ENCODE measurements at regions not wholly inside any gene's neighbourhood (a gene's known extent, or its start where the extent isn't known, plus 50 kb on each side); places are given as distances from the start of the nearest gene placed in this dataset.

- Mint-ChIP-seq H3K27ac (no peak overlapping the region), H3K4me1 (no peaks in the 10 kb centered on the region), H3K9me3 (ENCODE audit: insufficient read depth) (no peaks in the 10 kb centered on the region), H3K4me3 (no peak overlapping the region), H3K27me3 (peaks cover 20% of the 10 kb centered on the region)
- H3K79me2 ChIP-seq (ENCODE audit: control insufficient read depth, insufficient read depth, low read length): no peaks in the 10 kb centered on the region
- H3K27me3 ChIP-seq (replicated peaks in 1 of 4; ENCODE audit: control extremely low read depth in 1 of 4, control insufficient read depth in 3 of 4, insufficient read depth in 4 of 4, low read length in 3 of 4): peaks cover 0 to 10% (median 2%) of the 10 kb centered on the region in 4 experiments
- no peak for DNase-seq
- peaks cover 3% of the 10 kb centered on the region in 2 donors for H3K4me1 ChIP-seq (ENCODE audit: control insufficient read depth in 2 of 2, insufficient read depth in 2 of 2, low read length in 2 of 2)
- no peak overlapping the region for H3K4me2 ChIP-seq (replicated peaks; ENCODE audit: low read depth, low read length, poor library complexity, severe bottlenecking)
- H2AFZ ChIP-seq (ENCODE audit: insufficient read depth, low read depth, low read length, poor library complexity, severe bottlenecking): no peak overlapping the region
- H3K9ac ChIP-seq (ENCODE audit: low read length): no peak overlapping the region
- H3K9me3 ChIP-seq (ENCODE audit: control extremely low read depth in 1 of 3, control insufficient read depth in 2 of 3, insufficient read depth in 1 of 3, low read length in 2 of 3): no peaks in the 10 kb centered on the region
- CTCF ChIA-PET: no interaction called here
- H4K20me1 ChIP-seq (ENCODE audit: control insufficient read depth, insufficient read depth, low read length, poor library complexity, severe bottlenecking): no peaks in the 10 kb centered on the region
- no peak for TF ChIP-seq CTCF (IDR thresholded peaks at IDR 0.05)
- TF ChIP-seq EZH2 (IDR thresholded peaks at IDR 0.05; ENCODE audit: borderline replicate concordance, insufficient read depth, low read depth, low read length, poor library complexity, severe bottlenecking): no peak
- H3K27ac ChIP-seq (ENCODE audit: low read length in 2 of 2): no peak overlapping the region
- POLR2A ChIA-PET: no interaction called here
- 83% methylated on average over 2 of the region's 2 CpGs for WGBS (ENCODE audit: insufficient coverage)
- no peak overlapping the region for H3K4me3 ChIP-seq (ENCODE audit: control extremely low read depth in 1 of 5, extremely low read depth in 1 of 5, insufficient read depth in 1 of 5, low read depth in 2 of 5, low read length in 4 of 5)
- H3K36me3 ChIP-seq (replicated peaks in 1 of 2; ENCODE audit: control extremely low read depth in 1 of 2, control insufficient read depth in 1 of 2, extremely low read depth in 1 of 2, insufficient read depth in 2 of 2, low read length in 1 of 2): no peaks in the 10 kb centered on the region
- intact Hi-C loops (cut with micrococcal nuclease): no loop called here
- no peak for ATAC-seq (ENCODE audit: low read depth)
Measured at GRCh38 chr4:81923140-81923539, 450.7 kb downstream of the HNRNPD start.

GRCh38 chr4:81922313-81922712, 450.6 kb upstream of the RASGEF1B start:
- TF ChIP-seq EZH2 (IDR thresholded peaks at IDR 0.05; ENCODE audit: borderline replicate concordance, insufficient read depth, low read depth, low read length, poor library complexity, severe bottlenecking) (no peak), CTCF (IDR thresholded peaks at IDR 0.05) (no peak)
- intact Hi-C loops (cut with micrococcal nuclease): no loop called here
- DNase-seq (no peak), ATAC-seq (ENCODE audit: low read depth) (no peak)
- Mint-ChIP-seq H3K4me1 (no peaks in the 10 kb centered on the region), H3K27me3 (peaks cover 26% of the 10 kb centered on the region), H3K27ac (no peak overlapping the region), H3K9me3 (ENCODE audit: insufficient read depth) (no peaks in the 10 kb centered on the region), H3K4me3 (no peak overlapping the region)
- Histone ChIP-seq H3K79me2 (ENCODE audit: control insufficient read depth, insufficient read depth, low read length) (no peaks in the 10 kb centered on the region), H3K4me2 (replicated peaks; ENCODE audit: low read depth, low read length, poor library complexity, severe bottlenecking) (no peak overlapping the region), H3K9ac (ENCODE audit: low read length) (no peak overlapping the region), H4K20me1 (ENCODE audit: control insufficient read depth, insufficient read depth, low read length, poor library complexity, severe bottlenecking) (no peaks in the 10 kb centered on the region), H3K27ac (ENCODE audit: low read length in 2 of 2) (no peak overlapping the region), H3K36me3 (replicated peaks in 1 of 2; ENCODE audit: control extremely low read depth in 1 of 2, control insufficient read depth in 1 of 2, extremely low read depth in 1 of 2, insufficient read depth in 2 of 2, low read length in 1 of 2) (no peaks in the 10 kb centered on the region), H3K27me3 (replicated peaks in 1 of 4; ENCODE audit: control extremely low read depth in 1 of 4, control insufficient read depth in 3 of 4, insufficient read depth in 4 of 4, low read length in 3 of 4) (peaks cover 0 to 10% (median 2%) of the 10 kb centered on the region in 4 experiments), H3K4me3 (ENCODE audit: control extremely low read depth in 1 of 5, extremely low read depth in 1 of 5, insufficient read depth in 1 of 5, low read depth in 2 of 5, low read length in 4 of 5) (no peak overlapping the region), H3K4me1 (ENCODE audit: control insufficient read depth in 2 of 2, insufficient read depth in 2 of 2, low read length in 2 of 2) (peaks cover 3% of the 10 kb centered on the region in 2 donors), H2AFZ (ENCODE audit: insufficient read depth, low read depth, low read length, poor library complexity, severe bottlenecking) (no peak overlapping the region), H3K9me3 (ENCODE audit: control extremely low read depth in 1 of 3, control insufficient read depth in 2 of 3, insufficient read depth in 1 of 3, low read length in 2 of 3) (no peaks in the 10 kb centered on the region)
- WGBS (ENCODE audit: insufficient coverage): no CpG with 5 or more reads among the region's 3 CpGs
- POLR2A ChIA-PET: no interaction called here
- CTCF ChIA-PET: interaction anchor here (1.1 kb wide), 1 partner anchor 9 kb away, joined by 3 read pairs; no protein-coding TSS in a partner anchor
